ENCODE measurements at regions not wholly inside any gene's neighbourhood (a gene's known extent, or its start where the extent isn't known, plus 50 kb on each side); places are given as distances from the start of the nearest gene placed in this dataset.

DNA sequence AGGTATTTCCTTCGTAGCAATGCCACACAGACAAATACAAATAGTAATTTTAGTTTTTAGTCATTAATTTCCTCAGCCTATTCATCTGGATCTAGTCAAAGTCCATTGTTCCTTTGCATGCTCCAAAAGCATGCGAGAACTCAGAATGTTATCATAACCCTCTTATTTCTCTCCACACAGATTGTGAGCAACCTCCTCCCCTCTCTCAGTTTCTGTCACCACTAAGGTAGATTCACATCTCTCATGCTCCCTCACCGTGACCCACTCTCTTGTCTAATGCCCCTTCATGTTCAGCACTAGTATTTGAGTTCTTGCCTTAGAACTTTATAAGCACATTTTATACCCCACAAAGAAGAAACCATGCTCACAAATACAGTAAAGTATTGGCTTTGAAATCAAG is 582.4 kb downstream of the PLA2G4A start:
- TF ChIP-seq POLR2A (IDR thresholded peaks at IDR 0.05; ENCODE audit: low read depth, low read length) (no peak), TAF1 (IDR thresholded peaks at IDR 0.05; ENCODE audit: borderline replicate concordance, low read depth, low read length) (no peak)

Data from GM12892 (cell line).